ENCODE measurements at regions not wholly inside any gene's neighbourhood (a gene's known extent, or its start where the extent isn't known, plus 50 kb on each side); places are given as distances from the start of the nearest gene placed in this dataset.
"Not testable (repeated sequence)": the region's sequence is repeated elsewhere in the genome, so short reads cannot be mapped to it uniquely, and the experiment has no call there.

DNA sequence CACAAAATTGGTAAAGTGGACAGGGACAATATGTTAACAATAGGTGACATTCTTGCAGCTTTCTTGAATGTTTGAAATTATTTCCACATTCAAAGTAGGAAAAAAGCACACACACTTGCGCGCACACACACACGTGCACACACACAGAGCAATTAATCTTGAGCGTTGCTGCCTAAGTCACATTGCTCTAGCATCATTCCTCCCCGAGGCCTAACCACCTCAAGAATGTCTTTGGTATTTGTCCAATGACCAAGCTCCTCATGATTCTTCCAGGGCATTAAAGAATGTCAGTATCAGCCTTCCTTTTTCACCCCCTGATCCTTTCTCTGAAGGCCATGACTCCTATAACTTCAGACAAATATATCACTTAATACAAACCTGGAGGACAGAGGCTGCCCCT lies 198.1 kb downstream of the NPR3 start:
- Histone ChIP-seq H2BK5ac (ENCODE audit: low read depth, low read length, poor library complexity) (no peak overlapping the region), H4K91ac (ENCODE audit: low read depth, low read length) (no peak overlapping the region)

DNA sequence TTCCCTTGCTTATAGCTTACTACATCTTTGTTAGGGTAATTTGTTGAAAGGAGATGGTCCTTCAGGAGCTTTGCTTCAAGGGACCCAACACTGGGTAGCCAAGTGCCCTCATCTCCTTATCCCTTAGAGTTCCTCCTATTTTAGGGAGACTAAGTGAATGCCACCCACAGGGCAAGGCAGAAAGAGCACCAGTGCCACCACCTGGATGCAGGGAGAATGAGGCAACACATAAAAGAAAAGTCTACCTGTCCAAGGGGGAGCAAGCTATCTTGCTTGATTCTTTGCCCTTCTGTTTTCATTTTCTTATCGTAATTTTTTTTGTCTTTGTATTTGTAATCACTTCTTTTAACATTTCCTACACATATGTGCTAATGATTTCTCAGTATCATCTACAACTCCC lies 205.5 kb downstream of the NPR3 start:
- Histone ChIP-seq H3K79me1 (ENCODE audit: low read length) (no peaks in the 10 kb centered on the region), H3K79me2 (ENCODE audit: control insufficient read depth, insufficient read depth, low read length, poor library complexity) (no peaks in the 10 kb centered on the region), H2AFZ (ENCODE audit: insufficient read depth, low read length, poor library complexity) (no peak overlapping the region), H3K9me3 (ENCODE audit: insufficient read depth, low read depth, low read length) (no peaks in the 10 kb centered on the region), H3K4me3 (ENCODE audit: low read depth, low read length) (no peak overlapping the region), H4K12ac (ENCODE audit: low read depth, low read length) (no peak overlapping the region), H3K27me3 (ENCODE audit: insufficient read depth, low read length) (no peaks in the 10 kb centered on the region), H3K23ac (ENCODE audit: low read length) (no peak overlapping the region), H3K4me2 (ENCODE audit: low read length) (no peak overlapping the region), H3K9ac (ENCODE audit: low read length) (no peak overlapping the region), H3K14ac (ENCODE audit: low read length) (no peak overlapping the region), H2AK5ac (ENCODE audit: low read length) (no peak overlapping the region), H4K8ac (ENCODE audit: low read depth, low read length) (no peak overlapping the region), H2BK5ac (ENCODE audit: low read depth, low read length, poor library complexity) (no peak overlapping the region), H3K4ac (ENCODE audit: low read depth, low read length) (no peak overlapping the region), H3K36me3 (ENCODE audit: control insufficient read depth in 1 of 2, insufficient read depth in 2 of 2, low read length in 2 of 2) (no peaks in the 10 kb centered on the region), H2BK12ac (ENCODE audit: low read length) (no peak overlapping the region), H3K4me1 (ENCODE audit: control insufficient read depth in 1 of 2, insufficient read depth in 2 of 2, low read length in 2 of 2) (no peaks in the 10 kb centered on the region), H4K91ac (ENCODE audit: low read depth, low read length) (no peak overlapping the region), H3K27ac (ENCODE audit: low read depth, low read length) (no peak overlapping the region), H2BK120ac (ENCODE audit: insufficient read depth, low read length, poor library complexity) (no peak overlapping the region), H3K18ac (ENCODE audit: low read length) (no peak overlapping the region)
- no CpG with 5 or more reads among the region's 1 CpG for WGBS (ENCODE audit: extremely low coverage, insufficient coverage, insufficient read length)
- DNase-seq: no peak

More for the DNA sequence above, 198.1 kb downstream of the NPR3 start:
- Histone ChIP-seq H3K4me1 (ENCODE audit: control insufficient read depth in 1 of 2, insufficient read depth in 2 of 2, low read length in 2 of 2) (no peaks in the 10 kb centered on the region), H3K14ac (ENCODE audit: low read length) (no peak overlapping the region), H3K4me2 (ENCODE audit: low read length) (no peak overlapping the region), H3K79me1 (ENCODE audit: low read length) (no peaks in the 10 kb centered on the region), H3K27ac (ENCODE audit: low read depth, low read length) (no peak overlapping the region), H3K9me3 (ENCODE audit: insufficient read depth, low read depth, low read length) (no peaks in the 10 kb centered on the region), H3K4ac (ENCODE audit: low read depth, low read length) (no peak overlapping the region), H2AFZ (ENCODE audit: insufficient read depth, low read length, poor library complexity) (no peak overlapping the region), H4K12ac (ENCODE audit: low read depth, low read length) (no peak overlapping the region), H3K9ac (ENCODE audit: low read length) (no peak overlapping the region), H3K4me3 (ENCODE audit: low read depth, low read length) (no peak overlapping the region), H3K36me3 (ENCODE audit: control insufficient read depth in 1 of 2, insufficient read depth in 2 of 2, low read length in 2 of 2) (no peaks in the 10 kb centered on the region), H2BK120ac (ENCODE audit: insufficient read depth, low read length, poor library complexity) (no peak overlapping the region), H2BK12ac (ENCODE audit: low read length) (no peak overlapping the region), H3K79me2 (ENCODE audit: control insufficient read depth, insufficient read depth, low read length, poor library complexity) (no peaks in the 10 kb centered on the region), H2AK5ac (ENCODE audit: low read length) (no peak overlapping the region), H3K23ac (ENCODE audit: low read length) (no peak overlapping the region), H3K27me3 (ENCODE audit: insufficient read depth, low read length) (no peaks in the 10 kb centered on the region), H3K18ac (ENCODE audit: low read length) (no peak overlapping the region), H4K8ac (ENCODE audit: low read depth, low read length) (no peak overlapping the region)
- no peak for DNase-seq
- WGBS (ENCODE audit: extremely low coverage, insufficient coverage, insufficient read length): no CpG with 5 or more reads among the region's 5 CpGs

DNA sequence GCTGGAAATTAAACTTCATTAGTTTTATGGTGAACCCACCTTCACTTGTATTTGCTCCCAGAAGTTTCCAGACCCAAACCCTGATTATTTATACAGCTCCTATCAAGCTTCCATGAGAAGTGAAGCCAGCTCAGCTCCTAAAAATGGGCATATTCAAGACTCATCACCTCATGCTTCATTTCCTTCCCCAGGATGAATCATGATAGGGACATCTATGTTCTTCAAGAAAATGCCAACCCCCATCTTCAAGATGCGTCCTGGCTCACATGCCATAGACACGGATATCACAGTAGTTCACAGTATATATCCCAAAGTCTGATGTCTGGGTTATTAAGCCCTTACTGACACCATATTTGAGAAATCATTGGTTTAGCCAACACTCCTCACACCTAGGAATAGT lies 217.6 kb downstream of the NPR3 start:
- no peak overlapping the region for H2AK5ac ChIP-seq (ENCODE audit: low read length)
- WGBS (ENCODE audit: extremely low coverage, insufficient coverage, insufficient read length): no CpG with 5 or more reads among the region's 2 CpGs
- no peaks in the 10 kb centered on the region for H3K27me3 ChIP-seq (ENCODE audit: insufficient read depth, low read length)
- H3K27ac ChIP-seq (ENCODE audit: low read depth, low read length): no peak overlapping the region
- H2AFZ ChIP-seq (ENCODE audit: insufficient read depth, low read length, poor library complexity): no peak overlapping the region
- H4K91ac ChIP-seq (ENCODE audit: low read depth, low read length): no peak overlapping the region
- no peak overlapping the region for H2BK120ac ChIP-seq (ENCODE audit: insufficient read depth, low read length, poor library complexity)
- H2BK12ac ChIP-seq (ENCODE audit: low read length): no peak overlapping the region
- H3K79me2 ChIP-seq (ENCODE audit: control insufficient read depth, insufficient read depth, low read length, poor library complexity): no peaks in the 10 kb centered on the region
- no peak overlapping the region for H2BK5ac ChIP-seq (ENCODE audit: low read depth, low read length, poor library complexity)
- no peak overlapping the region for H3K4me3 ChIP-seq (ENCODE audit: low read depth, low read length)
- H3K14ac ChIP-seq (ENCODE audit: low read length): no peak overlapping the region
- no peak overlapping the region for H3K9ac ChIP-seq (ENCODE audit: low read length)
- H3K9me3 ChIP-seq (ENCODE audit: insufficient read depth, low read depth, low read length): no peaks in the 10 kb centered on the region
- no peak overlapping the region for H3K18ac ChIP-seq (ENCODE audit: low read length)
- H3K23ac ChIP-seq (ENCODE audit: low read length): no peak overlapping the region
- H4K8ac ChIP-seq (ENCODE audit: low read depth, low read length): no peak overlapping the region
- H3K79me1 ChIP-seq (ENCODE audit: low read length): no peaks in the 10 kb centered on the region
- H3K4me1 ChIP-seq (ENCODE audit: control insufficient read depth in 1 of 2, insufficient read depth in 2 of 2, low read length in 2 of 2): no peaks in the 10 kb centered on the region
- H3K4me2 ChIP-seq (ENCODE audit: low read length): no peak overlapping the region
- H3K4ac ChIP-seq (ENCODE audit: low read depth, low read length): no peak overlapping the region
- DNase-seq: no peak
- no peak overlapping the region for H4K12ac ChIP-seq (ENCODE audit: low read depth, low read length)
- H3K36me3 ChIP-seq (ENCODE audit: control insufficient read depth in 1 of 2, insufficient read depth in 2 of 2, low read length in 2 of 2): no peaks in the 10 kb centered on the region

DNA sequence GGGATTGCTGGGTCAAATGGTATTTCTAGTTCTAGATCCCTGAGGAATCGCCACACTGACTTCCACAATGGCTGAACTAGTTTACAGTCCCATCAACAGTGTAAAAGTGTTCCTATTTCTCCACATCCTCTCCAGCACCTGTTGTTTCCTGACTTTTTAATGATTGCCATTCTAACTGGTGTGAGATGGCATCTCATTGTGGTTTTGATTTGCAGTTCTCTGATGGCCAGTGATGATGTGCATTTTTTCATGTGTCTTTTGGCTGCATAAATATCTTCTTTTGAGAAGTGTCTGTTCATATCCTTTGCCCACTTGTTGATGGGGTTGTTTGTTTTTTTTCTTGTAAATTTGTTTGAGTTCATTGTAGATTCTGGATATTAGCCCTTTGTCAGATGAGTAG lies 220.3 kb downstream of the NPR3 start:
- H3K36me3 ChIP-seq (ENCODE audit: control insufficient read depth in 1 of 2, insufficient read depth in 2 of 2, low read length in 2 of 2); H2AK5ac ChIP-seq (ENCODE audit: low read length); H3K27ac ChIP-seq (ENCODE audit: low read depth, low read length); H4K8ac ChIP-seq (ENCODE audit: low read depth, low read length); H2BK5ac ChIP-seq (ENCODE audit: low read depth, low read length, poor library complexity); H3K18ac ChIP-seq (ENCODE audit: low read length); H3K27me3 ChIP-seq (ENCODE audit: insufficient read depth, low read length); H3K23ac ChIP-seq (ENCODE audit: low read length); H3K79me1 ChIP-seq (ENCODE audit: low read length); DNase-seq; H3K9ac ChIP-seq (ENCODE audit: low read length); H3K14ac ChIP-seq (ENCODE audit: low read length); H4K91ac ChIP-seq (ENCODE audit: low read depth, low read length); H3K4me3 ChIP-seq (ENCODE audit: low read depth, low read length); H4K12ac ChIP-seq (ENCODE audit: low read depth, low read length); H3K4me2 ChIP-seq (ENCODE audit: low read length); H3K9me3 ChIP-seq (ENCODE audit: insufficient read depth, low read depth, low read length); H3K4me1 ChIP-seq (ENCODE audit: control insufficient read depth in 1 of 2, insufficient read depth in 2 of 2, low read length in 2 of 2); H2BK12ac ChIP-seq (ENCODE audit: low read length); H3K79me2 ChIP-seq (ENCODE audit: control insufficient read depth, insufficient read depth, low read length, poor library complexity); H3K4ac ChIP-seq (ENCODE audit: low read depth, low read length); H2AFZ ChIP-seq (ENCODE audit: insufficient read depth, low read length, poor library complexity); H2BK120ac ChIP-seq (ENCODE audit: insufficient read depth, low read length, poor library complexity): not testable (repeated sequence)
- no CpG with 5 or more reads among the region's 1 CpG for WGBS (ENCODE audit: extremely low coverage, insufficient coverage, insufficient read length)
